ENCODE measurements at regions not wholly inside any gene's neighbourhood (a gene's known extent, or its start where the extent isn't known, plus 50 kb on each side); places are given as distances from the start of the nearest gene placed in this dataset.

DNA sequence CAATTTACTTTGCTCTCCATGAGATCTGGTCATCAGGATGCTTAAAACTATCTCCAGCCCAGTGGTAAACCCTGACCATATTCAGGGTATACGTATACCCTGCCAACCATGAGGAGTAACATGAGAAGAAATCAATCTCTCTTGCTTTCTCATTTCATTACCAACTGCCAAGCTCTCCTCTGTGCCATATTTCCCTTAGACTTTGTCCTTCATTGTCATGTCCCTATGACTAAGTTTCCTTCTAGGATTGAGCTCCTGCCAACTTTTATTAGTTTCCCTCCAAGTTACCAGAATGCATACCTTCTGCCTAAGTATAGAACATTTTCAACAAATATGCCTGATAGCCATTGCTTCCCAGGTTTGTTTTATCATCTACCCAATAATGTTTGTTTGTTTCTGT lies 1113.9 kb upstream of the B3GALT2 start:
- DNase-seq (peak in 1 of 2 donors; percentile 13), FAIRE-seq (no peak)
- Histone ChIP-seq H3K4me1 (ENCODE audit: control insufficient read depth in 3 of 3, insufficient read depth in 2 of 3, low read depth in 1 of 3, low read length in 2 of 3) (no peaks in the 10 kb centered on the region), H3K27ac (ENCODE audit: low read depth in 1 of 3, low read length in 2 of 3) (no peak overlapping the region), H3K36me3 (ENCODE audit: control insufficient read depth in 3 of 3, insufficient read depth in 2 of 3, low read depth in 1 of 3, low read length in 3 of 3) (no peaks in the 10 kb centered on the region), H3K27me3 (ENCODE audit: control insufficient read depth in 3 of 3, insufficient read depth in 3 of 3, low read length in 3 of 3) (no peaks in the 10 kb centered on the region), H3K9me3 (ENCODE audit: control insufficient read depth in 2 of 2, insufficient read depth in 1 of 2, low read depth in 1 of 2, low read length in 1 of 2) (no peaks in the 10 kb centered on the region), H3K4me3 (ENCODE audit: low read depth in 1 of 3, low read length in 3 of 3) (no peak overlapping the region)
- WGBS, 3 donors: 40 to 75% (median 56%) methylated on average over 1 of the region's 1 CpG

DNA sequence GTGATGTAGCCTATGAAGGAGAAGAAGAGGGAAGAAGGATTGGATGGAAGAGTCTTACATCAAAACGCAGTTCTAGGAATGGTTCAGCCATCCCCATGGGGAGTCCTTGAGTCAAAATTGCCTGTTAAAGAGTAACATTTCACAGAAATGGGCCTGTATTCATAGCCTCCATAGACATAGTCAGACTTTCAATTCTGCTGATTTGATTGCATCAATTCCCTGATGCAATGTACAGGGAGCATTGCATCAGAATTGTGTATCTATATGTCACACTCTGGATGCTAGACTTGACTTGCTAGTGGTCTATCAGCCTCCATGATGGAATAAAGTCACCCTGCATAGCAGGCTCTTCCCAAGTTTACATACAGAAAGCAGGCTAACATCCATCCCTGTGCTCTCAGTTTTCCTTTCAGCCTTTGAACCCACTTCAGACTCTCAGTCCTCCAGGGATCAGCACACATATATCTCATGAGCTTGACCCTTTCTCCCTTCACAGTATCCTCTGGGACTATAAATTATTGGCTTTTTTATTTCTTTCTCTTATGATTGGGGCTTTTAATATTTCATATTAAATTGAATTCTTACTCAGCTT lies 1111.7 kb upstream of the B3GALT2 start:
- H3K27me3 ChIP-seq (ENCODE audit: control insufficient read depth in 3 of 3, insufficient read depth in 3 of 3, low read length in 3 of 3): no peaks in the 10 kb centered on the region
- H3K4me1 ChIP-seq (ENCODE audit: control insufficient read depth in 3 of 3, insufficient read depth in 2 of 3, low read depth in 1 of 3, low read length in 2 of 3): no peaks in the 10 kb centered on the region
- H3K27ac ChIP-seq (ENCODE audit: low read depth in 1 of 3, low read length in 2 of 3): no peak overlapping the region
- no peaks in the 10 kb centered on the region for H3K36me3 ChIP-seq (ENCODE audit: control insufficient read depth in 3 of 3, insufficient read depth in 2 of 3, low read depth in 1 of 3, low read length in 3 of 3)
- H3K4me3 ChIP-seq (ENCODE audit: low read depth in 1 of 3, low read length in 3 of 3): no peak overlapping the region
- DNase-seq: no peak
- FAIRE-seq: no peak
- WGBS, 3 donors: 90 to 94% (median 94%) methylated on average over 1 of the region's 1 CpG
- H3K9me3 ChIP-seq (ENCODE audit: control insufficient read depth in 2 of 2, insufficient read depth in 1 of 2, low read depth in 1 of 2, low read length in 1 of 2): no peaks in the 10 kb centered on the region

DNA sequence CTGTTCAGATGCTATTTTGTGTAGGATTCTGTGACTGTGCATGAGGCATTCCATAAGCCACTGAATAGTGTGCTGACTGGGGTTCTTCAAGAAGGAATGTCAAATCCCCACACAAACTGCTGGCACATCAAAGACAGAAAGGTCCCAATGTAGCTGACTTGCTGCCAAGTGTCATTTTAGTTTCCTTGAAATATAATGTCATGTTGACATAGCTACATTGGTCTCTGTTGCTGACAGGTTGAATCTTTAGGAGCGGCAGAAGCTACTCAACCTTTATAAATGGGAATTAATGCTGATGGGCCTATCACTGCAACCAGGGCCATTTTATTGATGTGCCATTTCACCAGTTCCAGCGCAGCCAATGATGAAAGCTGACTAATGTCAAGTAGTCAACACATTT lies 1110.7 kb upstream of the B3GALT2 start:
- 86 to 95% (median 93%) methylated on average over 2 of the region's 2 CpGs for WGBS, 3 donors

DNA sequence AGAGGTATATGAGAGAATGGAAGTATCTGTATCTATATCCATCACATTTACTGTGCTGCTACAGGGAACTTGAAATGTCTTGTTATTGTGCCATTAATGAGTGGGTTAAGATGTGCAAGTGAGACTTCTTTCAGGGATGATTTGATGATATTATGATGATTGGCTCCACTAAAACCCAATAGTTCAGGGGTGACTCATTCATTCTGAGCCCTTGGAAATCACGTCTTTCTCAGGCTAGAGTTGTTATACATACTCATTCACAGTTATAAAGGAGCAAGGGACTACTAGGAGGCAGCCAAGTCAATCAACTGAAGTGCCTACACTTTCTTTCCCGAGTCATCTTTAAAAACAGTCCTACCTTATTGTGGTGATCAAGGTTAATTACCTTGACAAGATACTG lies 1109.8 kb upstream of the B3GALT2 start:
- Histone ChIP-seq H3K4me1 (ENCODE audit: control insufficient read depth in 3 of 3, insufficient read depth in 2 of 3, low read depth in 1 of 3, low read length in 2 of 3) (no peaks in the 10 kb centered on the region), H3K9me3 (ENCODE audit: control insufficient read depth in 2 of 2, insufficient read depth in 1 of 2, low read depth in 1 of 2, low read length in 1 of 2) (no peaks in the 10 kb centered on the region), H3K27me3 (ENCODE audit: control insufficient read depth in 3 of 3, insufficient read depth in 3 of 3, low read length in 3 of 3) (no peaks in the 10 kb centered on the region), H3K36me3 (ENCODE audit: control insufficient read depth in 3 of 3, insufficient read depth in 2 of 3, low read depth in 1 of 3, low read length in 3 of 3) (no peaks in the 10 kb centered on the region), H3K4me3 (ENCODE audit: low read depth in 1 of 3, low read length in 3 of 3) (no peak overlapping the region), H3K27ac (ENCODE audit: low read depth in 1 of 3, low read length in 2 of 3) (no peak overlapping the region)
- DNase-seq: no peak
- WGBS, 3 donors: 48 to 63% (median 49%) methylated on average over 2 of the region's 2 CpGs
- FAIRE-seq: no peak

More for the DNA sequence above, 1110.7 kb upstream of the B3GALT2 start:
- Histone ChIP-seq H3K36me3 (ENCODE audit: control insufficient read depth in 3 of 3, insufficient read depth in 2 of 3, low read depth in 1 of 3, low read length in 3 of 3) (no peaks in the 10 kb centered on the region), H3K4me3 (ENCODE audit: low read depth in 1 of 3, low read length in 3 of 3) (no peak overlapping the region), H3K27ac (ENCODE audit: low read depth in 1 of 3, low read length in 2 of 3) (no peak overlapping the region), H3K27me3 (ENCODE audit: control insufficient read depth in 3 of 3, insufficient read depth in 3 of 3, low read length in 3 of 3) (no peaks in the 10 kb centered on the region), H3K4me1 (ENCODE audit: control insufficient read depth in 3 of 3, insufficient read depth in 2 of 3, low read depth in 1 of 3, low read length in 2 of 3) (no peaks in the 10 kb centered on the region), H3K9me3 (ENCODE audit: control insufficient read depth in 2 of 2, insufficient read depth in 1 of 2, low read depth in 1 of 2, low read length in 1 of 2) (no peaks in the 10 kb centered on the region)
- no peak for DNase-seq
- FAIRE-seq: no peak

DNA sequence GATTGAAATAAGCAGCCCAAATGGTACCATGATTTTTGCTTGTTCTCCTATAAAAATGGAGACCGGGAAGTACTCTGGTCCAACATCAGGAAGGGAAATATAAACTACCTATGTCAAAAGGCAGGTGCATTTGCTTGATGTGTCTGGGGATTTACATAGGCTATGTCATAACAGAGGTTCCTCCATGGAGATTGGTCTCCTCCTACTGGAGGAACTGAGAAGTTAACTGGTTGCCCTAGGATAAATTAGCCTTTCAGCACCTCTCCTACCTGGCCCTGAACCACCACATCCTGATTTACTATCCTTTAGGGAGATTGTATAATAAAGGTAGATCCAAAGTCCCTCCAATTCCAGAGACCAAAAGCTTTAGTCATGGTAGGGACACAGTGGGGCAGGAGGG lies 1109.3 kb upstream of the B3GALT2 start:
- Histone ChIP-seq H3K27me3 (ENCODE audit: control insufficient read depth in 3 of 3, insufficient read depth in 3 of 3, low read length in 3 of 3) (no peaks in the 10 kb centered on the region), H3K27ac (ENCODE audit: low read depth in 1 of 3, low read length in 2 of 3) (no peak overlapping the region), H3K4me3 (ENCODE audit: low read depth in 1 of 3, low read length in 3 of 3) (no peak overlapping the region), H3K4me1 (ENCODE audit: control insufficient read depth in 3 of 3, insufficient read depth in 2 of 3, low read depth in 1 of 3, low read length in 2 of 3) (no peaks in the 10 kb centered on the region), H3K9me3 (ENCODE audit: control insufficient read depth in 2 of 2, insufficient read depth in 1 of 2, low read depth in 1 of 2, low read length in 1 of 2) (no peaks in the 10 kb centered on the region), H3K36me3 (ENCODE audit: control insufficient read depth in 3 of 3, insufficient read depth in 2 of 3, low read depth in 1 of 3, low read length in 3 of 3) (no peaks in the 10 kb centered on the region)
- FAIRE-seq: no peak
- DNase-seq: peak; percentile 69 to 70
- WGBS, 3 donors: 7 to 20% (median 11%) methylated on average over 1 of the region's 1 CpG

DNA sequence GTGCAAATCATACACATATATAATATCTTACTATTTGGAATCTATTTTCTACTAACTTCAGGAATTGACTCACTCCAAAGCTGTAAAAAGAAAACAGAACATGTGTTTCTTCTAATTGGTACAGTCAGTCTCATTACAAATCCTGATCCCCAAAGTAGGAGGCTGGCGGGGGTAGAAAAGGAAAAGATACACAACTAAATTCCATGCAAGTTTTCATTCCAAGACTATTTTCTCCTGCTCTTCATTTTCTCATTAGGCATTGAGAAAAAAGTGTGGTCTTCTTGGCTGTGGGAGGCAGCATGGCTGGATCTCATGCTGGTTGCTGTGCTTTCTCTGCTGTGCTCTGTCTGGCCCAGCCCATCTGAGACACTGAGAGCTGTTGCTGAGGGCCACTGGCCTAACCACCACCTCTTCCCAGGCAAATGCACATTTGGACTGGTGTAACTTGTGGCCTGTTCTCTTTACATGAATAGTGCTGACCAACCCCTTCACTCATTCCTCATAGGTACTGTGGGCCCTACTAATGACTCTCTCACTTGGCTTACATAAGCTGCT lies 1107.5 kb upstream of the B3GALT2 start:
- Histone ChIP-seq H3K27me3 (ENCODE audit: control insufficient read depth in 3 of 3, insufficient read depth in 3 of 3, low read length in 3 of 3) (no peaks in the 10 kb centered on the region), H3K4me3 (ENCODE audit: low read depth in 1 of 3, low read length in 3 of 3) (no peak overlapping the region), H3K4me1 (ENCODE audit: control insufficient read depth in 3 of 3, insufficient read depth in 2 of 3, low read depth in 1 of 3, low read length in 2 of 3) (peaks cover 0 to 3% (median 0%) of the 10 kb centered on the region in 3 donors), H3K9me3 (ENCODE audit: control insufficient read depth in 2 of 2, insufficient read depth in 1 of 2, low read depth in 1 of 2, low read length in 1 of 2) (no peaks in the 10 kb centered on the region), H3K36me3 (ENCODE audit: control insufficient read depth in 3 of 3, insufficient read depth in 2 of 3, low read depth in 1 of 3, low read length in 3 of 3) (no peaks in the 10 kb centered on the region), H3K27ac (ENCODE audit: low read depth in 1 of 3, low read length in 2 of 3) (no peak overlapping the region)
- DNase-seq (no peak), FAIRE-seq (no peak)
- 94 to 96% (median 96%) methylated on average over 1 of the region's 1 CpG for WGBS, 3 donors

DNA sequence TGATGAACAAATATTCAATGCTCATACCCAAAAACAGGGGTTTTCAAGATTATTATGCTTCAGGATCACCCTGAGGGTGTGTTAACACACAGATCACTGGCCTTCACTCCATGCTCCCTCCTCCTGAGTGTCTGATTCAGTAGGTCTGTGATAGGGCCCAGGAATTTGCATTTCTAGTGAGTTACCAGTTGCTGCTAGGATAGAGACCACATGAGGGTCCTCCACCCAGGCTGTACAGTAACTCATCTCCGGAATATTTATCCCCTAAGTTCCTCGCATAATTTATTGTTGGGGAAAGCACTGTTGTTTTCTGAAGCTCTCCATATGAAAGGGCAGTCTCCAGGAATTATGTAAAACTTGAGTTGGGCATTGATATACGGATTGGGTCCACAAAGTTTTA lies 1106.6 kb upstream of the B3GALT2 start:
- no peak overlapping the region for H3K27ac ChIP-seq (ENCODE audit: low read depth in 1 of 3, low read length in 2 of 3)
- FAIRE-seq (no peak), DNase-seq (no peak)
- peaks cover 0 to 3% (median 0%) of the 10 kb centered on the region in 3 donors for H3K4me1 ChIP-seq (ENCODE audit: control insufficient read depth in 3 of 3, insufficient read depth in 2 of 3, low read depth in 1 of 3, low read length in 2 of 3)
- H3K4me3 ChIP-seq (ENCODE audit: low read depth in 1 of 3, low read length in 3 of 3): no peak overlapping the region
- H3K36me3 ChIP-seq (ENCODE audit: control insufficient read depth in 3 of 3, insufficient read depth in 2 of 3, low read depth in 1 of 3, low read length in 3 of 3): no peaks in the 10 kb centered on the region
- no peaks in the 10 kb centered on the region for H3K27me3 ChIP-seq (ENCODE audit: control insufficient read depth in 3 of 3, insufficient read depth in 3 of 3, low read length in 3 of 3)
- no peaks in the 10 kb centered on the region for H3K9me3 ChIP-seq (ENCODE audit: control insufficient read depth in 2 of 2, insufficient read depth in 1 of 2, low read depth in 1 of 2, low read length in 1 of 2)
- WGBS, 3 donors: 84 to 93% (median 88%) methylated on average over 3 of the region's 3 CpGs

DNA sequence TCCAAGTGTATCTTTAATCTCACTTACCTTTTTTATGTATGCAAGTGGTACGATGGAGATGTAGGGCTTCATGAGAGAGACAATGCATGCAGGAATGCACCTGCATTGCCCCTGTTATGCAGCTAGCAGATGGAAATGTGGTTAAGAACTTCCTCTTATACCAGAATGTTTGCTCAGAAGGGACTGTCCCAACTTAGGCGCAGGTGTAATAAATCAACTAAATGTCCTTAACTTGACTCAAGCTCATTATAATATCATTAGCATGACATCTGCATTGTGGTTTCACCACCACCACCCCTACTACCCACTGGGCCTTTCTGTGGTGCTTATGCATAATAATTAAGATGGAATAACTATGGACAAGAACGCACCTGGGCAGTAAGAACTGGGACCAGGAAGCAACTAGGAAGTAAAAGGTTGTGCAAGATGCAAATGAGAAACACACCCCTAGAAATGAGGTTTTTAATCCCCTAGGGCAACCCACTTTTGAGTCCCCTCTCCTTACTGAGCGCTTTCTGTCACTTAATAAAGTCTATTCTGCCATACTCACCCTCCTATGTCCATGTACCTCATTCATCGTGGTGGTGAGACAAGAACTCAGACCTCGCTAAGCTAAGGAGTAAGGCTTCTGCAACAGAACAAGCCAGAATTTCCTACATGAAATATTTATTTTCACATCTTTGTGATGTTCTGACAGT lies 1103.3 kb upstream of the B3GALT2 start:
- WGBS, 3 donors: 62 to 70% (median 65%) methylated on average over 6 of the region's 6 CpGs
- Histone ChIP-seq H3K4me1 (ENCODE audit: control insufficient read depth in 3 of 3, insufficient read depth in 2 of 3, low read depth in 1 of 3, low read length in 2 of 3) (peaks cover 0 to 3% (median 0%) of the 10 kb centered on the region in 3 donors), H3K27me3 (ENCODE audit: control insufficient read depth in 3 of 3, insufficient read depth in 3 of 3, low read length in 3 of 3) (no peaks in the 10 kb centered on the region), H3K36me3 (ENCODE audit: control insufficient read depth in 3 of 3, insufficient read depth in 2 of 3, low read depth in 1 of 3, low read length in 3 of 3) (no peaks in the 10 kb centered on the region), H3K4me3 (ENCODE audit: low read depth in 1 of 3, low read length in 3 of 3) (no peak overlapping the region), H3K27ac (ENCODE audit: low read depth in 1 of 3, low read length in 2 of 3) (no peak overlapping the region), H3K9me3 (ENCODE audit: control insufficient read depth in 2 of 2, insufficient read depth in 1 of 2, low read depth in 1 of 2, low read length in 1 of 2) (no peaks in the 10 kb centered on the region)
- DNase-seq: peak; percentile 7 to 44
- FAIRE-seq: no peak
